Breast epithelium (tissue), 3 donors: ENCODE measurements at regions not wholly inside any gene's neighbourhood (a gene's known extent, or its start where the extent isn't known, plus 50 kb on each side); places are given as distances from the start of the nearest gene placed in this dataset.

Experiments used
- POLR2A ChIP-seq: fragments of 450-650 bp; IDR thresholded peaks from one replicate; pipeline ENCODE4 v1.6.1; 2016; ENCODE audit warnings: antibody characterized with exemption, mild to moderate bottlenecking, moderate library complexity
- POLR2AphosphoS5 ChIP-seq, 3 donors: sonication (generic); formaldehyde crosslinking; IDR thresholded peaks; one replicate each; pipeline ENCODE4 v1.6.1; 2017; ENCODE audit warnings: antibody characterized with exemption in 3 of 3
- TF ChIP-seq, protein P1 (sequence below), 3 donors: fragments of 450-650 bp; IDR thresholded peaks; one replicate each; pipeline ENCODE4 v1.5.1; 2016 to 2017; ENCODE audit warnings: antibody characterized with exemption in 3 of 3, mild to moderate bottlenecking in 3 of 3, moderate library complexity in 3 of 3

DNA sequence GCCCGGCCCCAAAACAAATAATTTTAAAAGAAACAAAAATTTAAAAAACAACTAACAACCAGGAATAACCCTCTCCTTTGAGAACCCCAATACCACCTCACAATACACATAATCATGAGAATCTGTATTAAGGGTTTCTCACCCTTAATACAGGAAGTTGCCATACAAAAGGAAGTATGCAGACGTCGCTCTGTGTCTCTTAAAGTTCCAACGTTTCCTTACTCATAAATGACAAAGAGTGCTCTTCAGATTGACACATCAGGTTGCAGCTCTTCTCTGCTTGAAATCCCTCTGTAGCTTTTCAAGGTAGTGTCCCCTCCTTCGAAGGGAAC is 73.9 kb upstream of the IRF2 start:
- TF ChIP-seq, protein P1, sequence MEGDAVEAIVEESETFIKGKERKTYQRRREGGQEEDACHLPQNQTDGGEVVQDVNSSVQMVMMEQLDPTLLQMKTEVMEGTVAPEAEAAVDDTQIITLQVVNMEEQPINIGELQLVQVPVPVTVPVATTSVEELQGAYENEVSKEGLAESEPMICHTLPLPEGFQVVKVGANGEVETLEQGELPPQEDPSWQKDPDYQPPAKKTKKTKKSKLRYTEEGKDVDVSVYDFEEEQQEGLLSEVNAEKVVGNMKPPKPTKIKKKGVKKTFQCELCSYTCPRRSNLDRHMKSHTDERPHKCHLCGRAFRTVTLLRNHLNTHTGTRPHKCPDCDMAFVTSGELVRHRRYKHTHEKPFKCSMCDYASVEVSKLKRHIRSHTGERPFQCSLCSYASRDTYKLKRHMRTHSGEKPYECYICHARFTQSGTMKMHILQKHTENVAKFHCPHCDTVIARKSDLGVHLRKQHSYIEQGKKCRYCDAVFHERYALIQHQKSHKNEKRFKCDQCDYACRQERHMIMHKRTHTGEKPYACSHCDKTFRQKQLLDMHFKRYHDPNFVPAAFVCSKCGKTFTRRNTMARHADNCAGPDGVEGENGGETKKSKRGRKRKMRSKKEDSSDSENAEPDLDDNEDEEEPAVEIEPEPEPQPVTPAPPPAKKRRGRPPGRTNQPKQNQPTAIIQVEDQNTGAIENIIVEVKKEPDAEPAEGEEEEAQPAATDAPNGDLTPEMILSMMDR (IDR thresholded peaks at IDR 0.05) = no peak
- TF ChIP-seq POLR2A (no peak), POLR2AphosphoS5 (IDR thresholded peaks at IDR 0.05) (no peak)
